Fibroblast of lung (primary cell): ENCODE measurements at regions not wholly inside any gene's neighbourhood (a gene's known extent, or its start where the extent isn't known, plus 50 kb on each side); places are given as distances from the start of the nearest gene placed in this dataset.

Experiments used
- DNase-seq, 2 donors: peaks; one replicate each; pipeline versions ENCODE4 v3.0.0 to v3.0.0-alpha.2; 2010; ENCODE audit warnings: low read depth in 2 of 2
- H2AFZ ChIP-seq: 2 replicates; pipeline ENCODE4 v1.5.1; 2012; ENCODE audit warnings: low read length, control low read depth, inconsistent platforms
- H3K27ac ChIP-seq: 2 replicates; pipeline ENCODE4 v1.5.1; 2011; ENCODE audit warnings: low read length, control low read depth; ENCODE audit not compliant: insufficient read depth
- H3K27me3 ChIP-seq: 2 replicates; pipeline ENCODE4 v1.5.1; 2011; ENCODE audit warnings: mild to moderate bottlenecking, low read length; ENCODE audit not compliant: control insufficient read depth, insufficient read depth
- H3K36me3 ChIP-seq: 2 replicates; pipeline ENCODE4 v1.5.1; 2011; ENCODE audit warnings: low read length; ENCODE audit not compliant: control insufficient read depth, insufficient read depth
- H3K4me1 ChIP-seq: 2 replicates; pipeline ENCODE4 v1.5.1; 2011; ENCODE audit warnings: low read length; ENCODE audit not compliant: control insufficient read depth, insufficient read depth; ENCODE audit errors: extremely low read depth
- H3K4me2 ChIP-seq: 2 replicates; pipeline ENCODE4 v1.5.1; 2011; ENCODE audit warnings: low read length, control low read depth; ENCODE audit not compliant: insufficient read depth; ENCODE audit errors: extremely low read depth
- H3K4me3 ChIP-seq, 4 experiments: fragments of 200-600 bp in 1 of 4; sonication (generic) in 1 of 4; replicated peaks in 1 of 4; 2 replicates each; pipeline ENCODE4 v1.5.1; 2011 to 2016; ENCODE audit warnings: low read length in 4 of 4, low read depth in 3 of 4, mild to moderate bottlenecking in 3 of 4, control low read depth in 2 of 4, inconsistent platforms in 1 of 4, mixed read lengths in 1 of 4; ENCODE audit not compliant: insufficient read depth in 1 of 4; ENCODE audit errors: control extremely low read depth in 1 of 4
- H3K79me2 ChIP-seq: 2 replicates; pipeline ENCODE4 v1.5.1; 2012; ENCODE audit warnings: mild to moderate bottlenecking, low read length, inconsistent platforms; ENCODE audit not compliant: control insufficient read depth, insufficient read depth
- H3K9ac ChIP-seq: 2 replicates; pipeline ENCODE4 v1.5.1; 2011; ENCODE audit warnings: mild to moderate bottlenecking, low read length, control low read depth; ENCODE audit not compliant: insufficient read depth
- H3K9me3 ChIP-seq: 2 replicates; pipeline ENCODE4 v1.5.1; 2012; ENCODE audit warnings: low read depth, low read length; ENCODE audit not compliant: control insufficient read depth, insufficient read depth
- H4K20me1 ChIP-seq: 2 replicates; pipeline ENCODE4 v1.5.1; 2011; ENCODE audit warnings: low read length; ENCODE audit not compliant: control insufficient read depth, insufficient read depth; ENCODE audit errors: extremely low read depth
- EZH2 ChIP-seq: IDR thresholded peaks from 2 replicates; pipeline ENCODE4 v1.5.1; 2012; ENCODE audit warnings: low read length, control low read depth, mild to moderate bottlenecking; ENCODE audit errors: missing control alignments
- TF ChIP-seq, protein P1 (sequence below), 2 donors: IDR thresholded peaks in 1 of 2; conservative IDR thresholded peaks in 1 of 2; 1 replicate in 1 of 2; 2 replicates in 1 of 2; pipeline ENCODE4 v1.5.1; 2011 to 2012; ENCODE audit warnings: low read length in 2 of 2, control low read depth in 1 of 2, inconsistent platforms in 1 of 2, low read depth in 1 of 2, mild to moderate bottlenecking in 1 of 2

DNA sequence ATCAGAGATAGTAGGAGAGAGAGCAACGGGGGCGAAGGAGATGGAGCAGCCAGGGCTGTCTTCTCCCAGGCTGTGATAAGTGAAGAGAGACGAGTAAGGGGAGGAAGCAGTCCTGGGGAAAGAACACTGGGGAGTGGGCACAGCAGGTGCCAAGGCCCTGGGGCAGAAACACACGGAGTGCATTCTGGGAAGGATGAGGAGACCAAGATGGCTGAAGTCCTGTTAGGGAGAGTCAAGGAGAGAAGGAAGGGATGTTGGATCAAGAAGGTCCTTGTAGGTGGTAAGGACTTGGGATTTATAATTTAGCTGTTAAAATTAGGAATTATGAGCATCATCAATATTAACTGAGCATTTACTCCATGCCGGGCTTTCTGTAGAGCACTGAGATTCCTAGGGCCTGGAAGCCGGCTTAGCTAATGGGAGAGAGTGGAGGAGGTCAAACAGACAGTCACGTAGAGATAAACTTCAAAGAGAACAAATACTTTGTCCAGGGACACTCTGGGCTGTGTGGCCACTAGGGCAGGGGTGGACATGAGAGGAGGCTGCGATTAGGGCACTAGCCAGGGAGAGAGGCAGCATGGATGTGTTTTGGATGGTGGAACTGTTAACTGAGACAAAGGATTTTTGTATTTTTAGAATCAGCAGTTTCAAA is 134.2 kb upstream of the PEG3 start:
- DNase-seq, result no peak
- H3K9ac ChIP-seq, result no peak overlapping the region
- H3K4me1 ChIP-seq, result no peaks in the 10 kb centered on the region
- TF ChIP-seq EZH2, result no peak
- TF ChIP-seq, protein P1, sequence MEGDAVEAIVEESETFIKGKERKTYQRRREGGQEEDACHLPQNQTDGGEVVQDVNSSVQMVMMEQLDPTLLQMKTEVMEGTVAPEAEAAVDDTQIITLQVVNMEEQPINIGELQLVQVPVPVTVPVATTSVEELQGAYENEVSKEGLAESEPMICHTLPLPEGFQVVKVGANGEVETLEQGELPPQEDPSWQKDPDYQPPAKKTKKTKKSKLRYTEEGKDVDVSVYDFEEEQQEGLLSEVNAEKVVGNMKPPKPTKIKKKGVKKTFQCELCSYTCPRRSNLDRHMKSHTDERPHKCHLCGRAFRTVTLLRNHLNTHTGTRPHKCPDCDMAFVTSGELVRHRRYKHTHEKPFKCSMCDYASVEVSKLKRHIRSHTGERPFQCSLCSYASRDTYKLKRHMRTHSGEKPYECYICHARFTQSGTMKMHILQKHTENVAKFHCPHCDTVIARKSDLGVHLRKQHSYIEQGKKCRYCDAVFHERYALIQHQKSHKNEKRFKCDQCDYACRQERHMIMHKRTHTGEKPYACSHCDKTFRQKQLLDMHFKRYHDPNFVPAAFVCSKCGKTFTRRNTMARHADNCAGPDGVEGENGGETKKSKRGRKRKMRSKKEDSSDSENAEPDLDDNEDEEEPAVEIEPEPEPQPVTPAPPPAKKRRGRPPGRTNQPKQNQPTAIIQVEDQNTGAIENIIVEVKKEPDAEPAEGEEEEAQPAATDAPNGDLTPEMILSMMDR (conservative IDR thresholded peaks at IDR 0.05 in 1 of 2, IDR thresholded peaks at IDR 0.05 in 1 of 2; ENCODE audit: low read depth in 1 of 2, low read length in 2 of 2), result no peak
- no peaks in the 10 kb centered on the region for H3K9me3 ChIP-seq
- no peak overlapping the region for H3K27ac ChIP-seq
- no peaks in the 10 kb centered on the region for H3K27me3 ChIP-seq
- no peak overlapping the region for H2AFZ ChIP-seq
- H4K20me1 ChIP-seq, result no peaks in the 10 kb centered on the region
- H3K4me2 ChIP-seq, result no peak overlapping the region
- H3K79me2 ChIP-seq, result no peaks in the 10 kb centered on the region
- H3K36me3 ChIP-seq, result no peaks in the 10 kb centered on the region
- no peak overlapping the region for H3K4me3 ChIP-seq

DNA sequence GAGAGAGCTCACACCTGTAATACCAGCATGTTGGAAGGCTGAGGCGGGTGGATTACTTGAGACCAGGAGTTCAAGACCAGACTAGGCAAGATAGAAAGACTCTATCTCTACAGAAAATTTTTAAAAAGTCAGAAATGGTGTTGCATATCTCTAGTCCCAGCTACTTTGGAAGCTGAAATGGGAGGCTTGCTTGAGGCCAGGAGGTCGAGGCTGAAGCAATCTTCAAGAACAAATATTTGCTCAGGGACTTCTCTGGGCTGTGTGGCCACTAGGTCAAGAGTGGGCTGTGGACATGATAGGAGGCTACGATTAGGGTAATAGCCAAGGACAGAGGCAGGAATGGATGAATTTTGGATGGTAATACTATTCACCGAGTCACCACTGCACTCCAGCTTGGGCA is 135.8 kb upstream of the PEG3 start:
- no peak overlapping the region for H3K9ac ChIP-seq
- H3K79me2 ChIP-seq, result no peaks in the 10 kb centered on the region
- H3K36me3 ChIP-seq, result no peaks in the 10 kb centered on the region
- H3K9me3 ChIP-seq, result no peaks in the 10 kb centered on the region
- H3K4me2 ChIP-seq, result no peak overlapping the region
- H3K27ac ChIP-seq, result no peak overlapping the region
- DNase-seq, result no peak
- H3K4me1 ChIP-seq, result no peaks in the 10 kb centered on the region
- no peak overlapping the region for H2AFZ ChIP-seq
- H3K27me3 ChIP-seq, result no peaks in the 10 kb centered on the region
- TF ChIP-seq, protein P1 (conservative IDR thresholded peaks at IDR 0.05 in 1 of 2, IDR thresholded peaks at IDR 0.05 in 1 of 2; ENCODE audit: low read depth in 1 of 2, low read length in 2 of 2), result no peak
- TF ChIP-seq EZH2, result no peak
- no peaks in the 10 kb centered on the region for H4K20me1 ChIP-seq
- H3K4me3 ChIP-seq, result no peak overlapping the region

DNA sequence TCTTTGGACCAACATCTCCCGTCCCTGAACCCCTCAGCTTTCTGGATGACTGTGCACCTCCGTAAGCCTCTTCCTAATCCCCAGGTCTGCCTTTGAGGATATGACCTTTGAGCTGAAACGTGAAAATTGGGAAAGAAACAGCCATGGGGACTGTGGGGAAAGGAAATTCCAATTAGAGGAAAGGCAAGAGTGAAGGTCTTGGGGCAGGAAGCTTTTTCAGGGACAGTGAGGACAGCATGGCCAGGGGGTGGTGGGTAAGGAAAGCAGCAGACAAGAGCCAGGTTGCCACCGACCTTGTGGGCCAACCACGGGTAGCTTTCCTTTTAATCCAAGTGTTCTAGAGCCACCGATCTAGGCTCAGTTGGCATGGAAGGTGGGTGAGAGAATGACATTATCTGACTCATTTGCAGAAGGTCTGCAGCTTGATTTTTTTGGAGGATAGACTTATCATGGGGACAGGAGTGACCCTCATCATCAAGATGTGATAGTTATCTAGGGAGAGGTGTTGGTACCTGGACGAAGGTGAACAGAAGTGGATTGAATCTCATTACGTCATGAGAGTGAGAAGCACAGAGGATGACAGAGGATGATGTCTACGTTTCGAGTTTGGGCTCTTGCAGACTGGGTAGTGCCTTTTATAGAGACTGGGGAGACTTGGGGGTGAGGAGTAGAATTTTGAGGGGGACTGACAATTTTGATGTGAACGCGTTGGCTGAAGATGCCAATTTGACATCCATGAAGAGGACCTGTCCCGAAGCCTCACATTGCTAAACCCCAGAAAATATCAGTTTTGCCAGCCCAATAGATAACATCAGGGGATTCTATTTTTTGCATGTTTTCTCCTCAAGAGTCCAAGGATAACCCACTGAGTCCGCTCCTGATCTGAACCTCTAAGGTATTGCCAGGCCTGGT is 136.7 kb upstream of the PEG3 start:
- H3K79me2 ChIP-seq, result no peaks in the 10 kb centered on the region
- H3K27me3 ChIP-seq, result no peaks in the 10 kb centered on the region
- H3K9ac ChIP-seq, result no peak overlapping the region
- no peaks in the 10 kb centered on the region for H3K9me3 ChIP-seq
- H3K27ac ChIP-seq, result no peak overlapping the region
- no peaks in the 10 kb centered on the region for H4K20me1 ChIP-seq
- TF ChIP-seq, protein P1 (conservative IDR thresholded peaks at IDR 0.05 in 1 of 2, IDR thresholded peaks at IDR 0.05 in 1 of 2; ENCODE audit: low read depth in 1 of 2, low read length in 2 of 2), result no peak
- no peak for TF ChIP-seq EZH2
- no peak for DNase-seq
- no peak overlapping the region for H2AFZ ChIP-seq
- H3K36me3 ChIP-seq, result no peaks in the 10 kb centered on the region
- H3K4me2 ChIP-seq, result no peak overlapping the region
- no peak overlapping the region for H3K4me3 ChIP-seq
- no peaks in the 10 kb centered on the region for H3K4me1 ChIP-seq
